DOHH2 (cell line): ENCODE measurements at regions not wholly inside any gene's neighbourhood (a gene's known extent, or its start where the extent isn't known, plus 50 kb on each side); places are given as distances from the start of the nearest gene placed in this dataset.

Experiments
- EZH2phosphoT487 ChIP-seq: fragments of 200-600 bp; sonication (generic); IDR thresholded peaks from 2 replicates; pipeline ENCODE4 v1.6.1; 2017; ENCODE audit warnings: borderline replicate concordance, mild to moderate bottlenecking, antibody characterized with exemption, low read length, moderate library complexity, mixed read lengths
- TF ChIP-seq, protein P1 (sequence below): fragments of 200-600 bp; sonication (generic); IDR thresholded peaks from one replicate; pipeline ENCODE4 v1.5.1; 2014; ENCODE audit warnings: antibody characterized with exemption, mild to moderate bottlenecking, low read depth, low read length; ENCODE audit not compliant: poor library complexity, severe bottlenecking

GRCh38 chr20:7710440-7710839, 229.8 kb downstream of the HAO1 start:
- TF ChIP-seq, protein P1, sequence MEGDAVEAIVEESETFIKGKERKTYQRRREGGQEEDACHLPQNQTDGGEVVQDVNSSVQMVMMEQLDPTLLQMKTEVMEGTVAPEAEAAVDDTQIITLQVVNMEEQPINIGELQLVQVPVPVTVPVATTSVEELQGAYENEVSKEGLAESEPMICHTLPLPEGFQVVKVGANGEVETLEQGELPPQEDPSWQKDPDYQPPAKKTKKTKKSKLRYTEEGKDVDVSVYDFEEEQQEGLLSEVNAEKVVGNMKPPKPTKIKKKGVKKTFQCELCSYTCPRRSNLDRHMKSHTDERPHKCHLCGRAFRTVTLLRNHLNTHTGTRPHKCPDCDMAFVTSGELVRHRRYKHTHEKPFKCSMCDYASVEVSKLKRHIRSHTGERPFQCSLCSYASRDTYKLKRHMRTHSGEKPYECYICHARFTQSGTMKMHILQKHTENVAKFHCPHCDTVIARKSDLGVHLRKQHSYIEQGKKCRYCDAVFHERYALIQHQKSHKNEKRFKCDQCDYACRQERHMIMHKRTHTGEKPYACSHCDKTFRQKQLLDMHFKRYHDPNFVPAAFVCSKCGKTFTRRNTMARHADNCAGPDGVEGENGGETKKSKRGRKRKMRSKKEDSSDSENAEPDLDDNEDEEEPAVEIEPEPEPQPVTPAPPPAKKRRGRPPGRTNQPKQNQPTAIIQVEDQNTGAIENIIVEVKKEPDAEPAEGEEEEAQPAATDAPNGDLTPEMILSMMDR = no peak
- TF ChIP-seq EZH2phosphoT487 = no peak
